HG03442 (cell line): ENCODE measurements at regions not wholly inside any gene's neighbourhood (a gene's known extent, or its start where the extent isn't known, plus 50 kb on each side); places are given as distances from the start of the nearest gene placed in this dataset.

Source experiments
- ATAC-seq: cut with Tn5 transposase; IDR thresholded peaks from one replicate; pipeline ENCODE4 v1.9.1; 2021; ENCODE audit warnings: mild to moderate bottlenecking, moderate library complexity; ENCODE audit not compliant: unreplicated experiment

GRCh38 chr7:35399840-35400239 is 145.9 kb upstream of the TBX20 start:
- no peak for ATAC-seq

GRCh38 chr7:35399216-35399615 is 145.3 kb upstream of the TBX20 start:
- no peak for ATAC-seq

GRCh38 chr7:35398518-35398917 is 144.6 kb upstream of the TBX20 start:
- ATAC-seq, result no peak

GRCh38 chr7:35390146-35390545 is 136.2 kb upstream of the TBX20 start:
- no peak for ATAC-seq

GRCh38 chr7:35389636-35390035 is 135.7 kb upstream of the TBX20 start:
- no peak for ATAC-seq

- ATAC-seq, result no peak
Observed at GRCh38 chr7:35386816-35387706, 133.2 kb upstream of the TBX20 start.

GRCh38 chr7:35386082-35386815 is 132.3 kb upstream of the TBX20 start:
- ATAC-seq, result no peak

GRCh38 chr7:35384761-35385700 is 131.1 kb upstream of the TBX20 start:
- no peak for ATAC-seq

GRCh38 chr7:35380739-35381224 is 126.9 kb upstream of the TBX20 start:
- ATAC-seq, result no peak

- ATAC-seq, result no peak
Observed at GRCh38 chr7:35379481-35379880, 125.6 kb upstream of the TBX20 start.

- ATAC-seq, result no peak
Observed at GRCh38 chr7:35375516-35375915, 121.6 kb upstream of the TBX20 start.

- ATAC-seq, result no peak
Observed at GRCh38 chr7:35374858-35375257, 121.0 kb upstream of the TBX20 start.

GRCh38 chr7:35371221-35371620 is 117.3 kb upstream of the TBX20 start:
- no peak for ATAC-seq

GRCh38 chr7:35370687-35371086 is 116.8 kb upstream of the TBX20 start:
- ATAC-seq, result no peak

- ATAC-seq, result no peak
Observed at GRCh38 chr7:35366167-35367155, 112.6 kb upstream of the TBX20 start.

GRCh38 chr7:35365523-35365922 is 111.6 kb upstream of the TBX20 start:
- ATAC-seq, result peak; percentile 46

- ATAC-seq, result no peak
Observed at GRCh38 chr7:35362341-35362740, 108.4 kb upstream of the TBX20 start.

GRCh38 chr7:35359423-35359822 is 105.5 kb upstream of the TBX20 start:
- ATAC-seq, result no peak

- no peak for ATAC-seq
Observed at GRCh38 chr7:35356495-35356894, 102.6 kb upstream of the TBX20 start.

GRCh38 chr7:35355911-35356310 is 102.0 kb upstream of the TBX20 start:
- ATAC-seq, result no peak
